HEK293 (cell line): ENCODE measurements at regions not wholly inside any gene's neighbourhood (a gene's known extent, or its start where the extent isn't known, plus 50 kb on each side); places are given as distances from the start of the nearest gene placed in this dataset.
A peak's percentile ranks its signal among the peaks of the same experiment; 100 is the strongest.

Source experiments
- HOXC10 ChIP-seq: sonication (generic); formaldehyde crosslinking; IDR thresholded peaks from 2 replicates; pipeline ENCODE4 v1.8.1; 2023; ENCODE audit warnings: mild to moderate bottlenecking, missing genetic modification reagents
- KLF8 ChIP-seq: fragments of 450-650 bp; formaldehyde crosslinking; IDR thresholded peaks from 2 replicates; pipeline ENCODE4 v1.5.1; 2016; ENCODE audit warnings: missing biosample characterization, missing genetic modification characterization
- ZNF146 ChIP-seq: fragments of 450-650 bp; formaldehyde crosslinking; IDR thresholded peaks from 2 replicates; pipeline ENCODE4 v1.5.1; 2016; ENCODE audit warnings: missing biosample characterization, missing genetic modification characterization
- ZNF302 ChIP-seq: fragments of 450-650 bp; formaldehyde crosslinking; IDR thresholded peaks from 2 replicates; pipeline ENCODE4 v1.5.1; 2016; ENCODE audit warnings: missing biosample characterization, missing genetic modification characterization, low read depth
- TF ChIP-seq, protein P1 (sequence below): fragments of 450-650 bp; formaldehyde crosslinking; IDR thresholded peaks from 2 replicates; pipeline ENCODE4 v1.5.1; 2016; ENCODE audit warnings: missing biosample characterization, missing genetic modification characterization

GRCh38 chr1:195591917-195592672 is 1016.1 kb downstream of the KCNT2 start:
- TF ChIP-seq KLF8 (peak; percentile 69; the same call in 1 of the 2 replicates), ZNF302 (no peak), ZNF146 (tag by site-specific recombination) (no peak), HOXC10 (CRISPR knock-in tag) (no peak)
- TF ChIP-seq, protein P1, sequence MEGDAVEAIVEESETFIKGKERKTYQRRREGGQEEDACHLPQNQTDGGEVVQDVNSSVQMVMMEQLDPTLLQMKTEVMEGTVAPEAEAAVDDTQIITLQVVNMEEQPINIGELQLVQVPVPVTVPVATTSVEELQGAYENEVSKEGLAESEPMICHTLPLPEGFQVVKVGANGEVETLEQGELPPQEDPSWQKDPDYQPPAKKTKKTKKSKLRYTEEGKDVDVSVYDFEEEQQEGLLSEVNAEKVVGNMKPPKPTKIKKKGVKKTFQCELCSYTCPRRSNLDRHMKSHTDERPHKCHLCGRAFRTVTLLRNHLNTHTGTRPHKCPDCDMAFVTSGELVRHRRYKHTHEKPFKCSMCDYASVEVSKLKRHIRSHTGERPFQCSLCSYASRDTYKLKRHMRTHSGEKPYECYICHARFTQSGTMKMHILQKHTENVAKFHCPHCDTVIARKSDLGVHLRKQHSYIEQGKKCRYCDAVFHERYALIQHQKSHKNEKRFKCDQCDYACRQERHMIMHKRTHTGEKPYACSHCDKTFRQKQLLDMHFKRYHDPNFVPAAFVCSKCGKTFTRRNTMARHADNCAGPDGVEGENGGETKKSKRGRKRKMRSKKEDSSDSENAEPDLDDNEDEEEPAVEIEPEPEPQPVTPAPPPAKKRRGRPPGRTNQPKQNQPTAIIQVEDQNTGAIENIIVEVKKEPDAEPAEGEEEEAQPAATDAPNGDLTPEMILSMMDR = no peak
